Kidney glomerular epithelial cell (primary cell): ENCODE measurements at regions not wholly inside any gene's neighbourhood (a gene's known extent, or its start where the extent isn't known, plus 50 kb on each side); places are given as distances from the start of the nearest gene placed in this dataset.
"Not testable (repeated sequence)": the region's sequence is repeated elsewhere in the genome, so short reads cannot be mapped to it uniquely, and the experiment has no call there.

ENCODE experiments used
- DNase-seq: peaks from one replicate; lab custom pipeline; 2025; lab: John Stamatoyannopoulos, UW

DNA sequence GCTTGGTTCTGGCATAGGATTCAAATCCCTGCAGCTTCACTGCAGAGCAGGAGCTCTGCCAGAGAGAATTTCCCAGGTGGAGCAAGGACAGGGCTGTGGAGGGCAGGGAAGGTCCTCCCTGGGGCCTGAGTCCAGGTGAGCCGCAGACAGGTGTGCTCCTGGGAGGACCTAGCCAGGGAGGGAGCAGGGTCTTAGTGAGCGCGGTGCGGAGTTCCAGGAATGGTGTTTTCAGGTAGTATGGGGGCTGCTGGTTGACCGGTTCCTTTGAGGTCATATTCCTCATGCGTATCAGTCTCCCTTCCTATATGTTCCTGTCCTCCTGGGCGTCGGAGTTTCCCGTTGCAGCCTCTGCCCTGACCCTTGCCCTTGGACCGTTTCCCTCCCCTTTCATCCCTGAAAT, 813.3 kb downstream of the KCNJ18 start:
- no peak for DNase-seq

GRCh38 chr17:22506231-22506630, 813.9 kb downstream of the KCNJ18 start:
- DNase-seq: no peak

DNA sequence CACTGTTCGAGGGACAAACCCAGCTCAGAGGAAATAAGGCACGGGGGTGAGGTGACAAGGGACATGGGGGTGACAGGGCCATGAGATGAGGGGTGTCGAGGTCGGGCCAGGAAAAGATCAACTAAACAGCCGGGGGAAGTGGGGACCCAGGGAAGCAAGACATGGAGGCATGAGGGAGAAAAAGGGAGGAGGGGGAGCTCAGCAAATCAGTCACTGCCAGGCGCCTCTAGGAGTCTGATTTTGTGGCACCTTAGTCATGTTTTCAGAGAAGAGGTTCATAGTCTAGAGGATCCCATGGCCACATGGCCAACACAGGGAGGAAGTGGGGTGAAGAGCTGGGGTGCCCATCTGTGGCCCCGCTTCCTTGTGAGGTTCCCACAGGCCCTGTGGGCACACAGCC, 814.5 kb downstream of the KCNJ18 start:
- no peak for DNase-seq

GRCh38 chr17:22507823-22508222, 815.5 kb downstream of the KCNJ18 start:
- DNase-seq: no peak

- DNase-seq: no peak
Observed at GRCh38 chr17:22510504-22510903, 818.2 kb downstream of the KCNJ18 start.

GRCh38 chr17:22511431-22511830, 819.1 kb downstream of the KCNJ18 start:
- no peak for DNase-seq

GRCh38 chr17:22512057-22512456, 819.7 kb downstream of the KCNJ18 start:
- no peak for DNase-seq

DNA sequence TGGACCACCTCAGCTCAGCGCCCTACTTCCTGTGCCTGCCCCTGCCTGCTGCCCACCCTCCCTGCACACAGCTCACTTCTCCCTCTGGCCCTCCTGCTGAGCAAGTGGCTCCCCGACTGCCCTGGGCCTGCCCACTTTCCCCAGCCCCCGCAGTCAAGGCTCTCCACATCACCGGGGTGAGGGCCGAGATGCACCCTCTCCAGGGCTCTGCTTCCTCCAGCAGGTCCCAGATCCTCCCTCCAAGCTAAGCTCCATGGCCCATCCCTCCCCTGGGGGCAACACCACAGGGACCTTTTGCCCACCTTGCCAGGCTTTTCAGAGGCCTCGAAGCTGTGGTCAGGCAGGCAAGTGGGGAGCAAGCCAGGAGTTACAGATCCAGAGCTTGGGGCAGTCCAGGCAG, 820.2 kb downstream of the KCNJ18 start:
- DNase-seq: no peak

DNA sequence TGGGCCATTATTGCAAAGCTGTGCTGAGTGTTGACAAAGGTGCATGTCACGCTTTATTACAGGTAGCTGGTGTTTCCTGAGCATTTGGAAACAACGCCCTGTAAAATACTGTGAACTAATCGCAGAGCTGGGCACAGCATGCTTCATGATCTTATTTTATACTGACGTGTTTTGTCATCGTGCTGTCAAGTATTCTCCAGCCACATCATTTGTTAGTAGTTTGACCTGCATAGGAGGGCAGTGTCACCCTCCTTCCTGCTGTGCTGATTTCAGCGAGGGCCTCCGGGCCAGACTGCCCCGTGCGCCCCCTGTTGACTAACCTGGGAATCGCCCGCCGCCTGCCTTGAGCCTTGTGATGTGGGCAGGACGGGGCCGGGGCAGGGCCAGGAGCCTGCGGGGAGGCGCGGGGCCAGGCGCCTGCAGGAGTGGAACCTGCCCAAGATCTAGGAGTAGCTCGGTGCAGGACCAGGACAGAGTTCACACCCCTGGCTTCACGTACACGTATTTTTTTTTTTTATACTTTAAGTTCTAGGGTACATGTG, 820.7 kb downstream of the KCNJ18 start:
- DNase-seq: no peak

GRCh38 chr17:22514315-22514714, 822.0 kb downstream of the KCNJ18 start:
- DNase-seq: no peak

GRCh38 chr17:22514767-22515320, 822.5 kb downstream of the KCNJ18 start:
- DNase-seq: no peak

DNA sequence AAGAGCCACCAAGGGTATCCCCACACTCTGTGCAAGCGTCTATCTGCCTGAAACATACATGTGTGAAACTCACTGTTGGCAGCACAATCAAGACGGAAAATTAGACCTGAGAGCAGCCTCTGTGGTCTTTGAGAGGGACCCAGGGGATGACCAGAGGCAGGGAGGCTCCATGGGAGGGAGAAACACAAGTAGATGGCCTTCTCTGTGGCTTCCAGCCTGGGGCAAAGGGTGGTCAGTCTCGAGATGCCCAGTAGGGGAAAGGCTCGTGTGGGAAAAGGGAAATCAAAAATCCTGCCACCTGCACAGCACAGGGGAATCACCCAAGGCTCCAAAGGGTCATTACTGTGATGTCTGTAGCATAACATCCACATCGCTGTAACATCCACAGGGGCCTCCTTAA, 823.3 kb downstream of the KCNJ18 start:
- DNase-seq: no peak

- no peak for DNase-seq
Observed at GRCh38 chr17:22516861-22517636, 824.7 kb downstream of the KCNJ18 start.

- DNase-seq: no peak
Observed at GRCh38 chr17:22517716-22518115, 825.4 kb downstream of the KCNJ18 start.

DNA sequence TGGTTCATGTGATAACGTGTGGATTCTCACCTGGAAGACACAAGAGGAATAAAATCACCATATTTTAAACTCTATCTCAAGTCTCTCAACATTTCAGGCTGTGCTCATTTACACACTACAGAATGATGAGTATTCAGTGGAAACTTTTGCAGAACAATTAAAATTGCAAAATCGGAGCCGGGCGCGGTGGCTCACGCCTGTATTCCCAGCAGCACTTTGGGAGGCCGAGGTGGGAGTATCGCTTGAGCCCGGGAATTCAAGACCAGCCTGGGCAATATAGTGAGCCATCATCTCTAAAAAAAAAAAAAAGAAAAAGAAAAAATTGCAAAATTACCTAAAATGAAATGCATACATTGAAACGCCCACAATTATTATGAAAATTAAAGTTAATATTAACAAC, 825.9 kb downstream of the KCNJ18 start:
- DNase-seq: no peak

DNA sequence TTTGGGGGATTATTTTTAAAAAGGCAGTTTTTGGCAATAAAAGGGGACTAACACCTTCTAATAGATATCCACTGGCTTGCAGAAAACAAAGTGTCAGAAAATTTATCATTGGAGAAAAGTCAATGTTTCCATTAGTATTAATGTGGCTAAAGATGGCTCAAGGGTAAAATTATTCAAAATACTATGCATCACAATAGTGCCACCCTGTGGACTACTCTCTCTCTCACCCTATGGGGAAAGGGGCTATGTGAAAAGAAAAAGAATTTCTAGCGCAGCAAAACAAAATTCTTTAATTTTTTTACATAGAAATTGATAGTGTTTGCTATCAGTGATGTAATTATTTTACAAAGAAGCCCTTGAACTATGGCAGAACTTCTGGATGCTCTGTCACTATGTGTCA, 856.5 kb downstream of the KCNJ18 start:
- not testable (repeated sequence) for DNase-seq

DNA sequence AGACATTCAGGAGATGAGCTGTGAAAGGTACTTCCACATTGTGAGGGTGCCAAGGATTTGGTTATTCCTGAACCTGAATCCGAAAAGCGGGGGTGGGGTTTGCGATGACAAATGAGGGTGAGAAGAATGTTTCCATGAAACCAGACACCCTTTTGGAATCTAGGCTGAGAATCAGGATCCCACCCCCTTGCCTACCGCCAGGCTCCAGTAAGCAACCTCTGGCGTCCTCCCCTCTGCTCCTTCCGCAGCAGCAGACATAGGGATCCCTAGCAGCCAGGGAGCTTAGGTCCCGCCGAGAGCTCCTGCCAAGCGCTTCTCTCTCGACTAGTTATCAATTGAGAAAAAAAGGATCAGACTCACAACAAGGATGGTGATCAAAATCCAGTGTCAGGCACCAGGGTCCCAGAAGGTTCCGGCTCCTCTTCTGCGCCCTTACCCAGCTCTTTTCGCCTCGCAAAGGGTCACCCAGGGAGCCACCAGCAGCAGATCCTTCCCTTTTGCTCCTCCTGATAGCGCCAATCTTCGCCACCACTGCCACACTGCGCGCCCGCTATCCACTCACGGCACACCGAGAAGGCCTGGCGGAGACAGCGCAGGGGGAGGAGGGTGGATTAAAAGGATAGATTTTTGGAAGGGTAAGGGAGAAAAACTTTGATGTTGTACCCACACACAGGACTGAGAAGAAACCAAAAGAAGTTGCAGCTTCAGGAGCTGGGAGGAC, 859.5 kb downstream of the KCNJ18 start:
- not testable (repeated sequence) for DNase-seq

- no peak for DNase-seq
Observed at GRCh38 chr17:22569459-22570143, 877.3 kb downstream of the KCNJ18 start.

DNA sequence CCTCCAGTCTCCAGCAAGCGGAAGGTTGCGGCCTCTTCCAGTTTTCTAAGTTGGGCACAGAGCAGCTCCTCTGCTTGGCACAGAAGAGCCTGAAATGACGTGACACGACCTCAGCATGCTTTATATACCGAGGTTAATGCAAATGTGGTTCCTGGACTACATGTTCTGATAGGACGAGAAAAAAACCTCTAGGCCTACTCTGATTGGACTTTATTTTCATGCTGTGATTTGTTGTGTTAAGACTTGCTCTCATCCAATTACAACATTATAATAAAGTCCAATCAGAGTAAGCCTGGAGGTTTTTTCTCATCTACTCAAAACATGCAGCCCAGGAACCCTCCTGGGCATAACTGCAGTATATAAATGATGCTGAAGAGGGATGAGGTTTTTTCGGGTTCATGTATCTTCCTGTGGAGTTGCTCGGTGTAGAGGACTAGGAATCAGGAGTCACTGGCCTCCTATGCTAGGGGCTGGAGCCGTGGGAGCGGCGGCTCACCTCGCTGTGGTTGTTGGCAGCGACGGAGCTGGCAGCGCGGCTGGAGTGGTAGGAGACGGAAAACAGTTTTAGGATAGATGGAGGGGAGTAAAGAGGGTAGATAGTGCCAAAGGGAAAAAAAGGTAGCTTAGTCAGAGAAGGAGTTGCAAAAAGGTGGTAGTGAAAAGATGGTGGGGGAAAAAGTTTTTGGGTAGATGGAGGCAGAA, 878.0 kb downstream of the KCNJ18 start:
- no peak for DNase-seq

- no peak for DNase-seq
Observed at GRCh38 chr17:22599322-22599721, 907.0 kb downstream of the KCNJ18 start.

- DNase-seq: no peak
Observed at GRCh38 chr17:22600644-22601298, 908.4 kb downstream of the KCNJ18 start.
